Coronary artery (tissue), 2 donors: ENCODE measurements at regions not wholly inside any gene's neighbourhood (a gene's known extent, or its start where the extent isn't known, plus 50 kb on each side); places are given as distances from the start of the nearest gene placed in this dataset.

Experiments
- DNase-seq: peaks from one replicate; pipeline ENCODE4 v3.0.0-alpha.2; 2017; ENCODE audit warnings: low spot score
- H3K27ac ChIP-seq, 2 donors: fragments of 200-600 bp; sonication (generic); one replicate each; pipeline ENCODE4 v1.5.1; 2016 to 2019
- H3K4me3 ChIP-seq: fragments of 200-600 bp; sonication (generic); 2 replicates; pipeline ENCODE4 v1.5.1; 2016; ENCODE audit warnings: mild to moderate bottlenecking, moderate library complexity
- CTCF ChIP-seq: fragments of 200-600 bp; sonication (generic); IDR thresholded peaks from one replicate; pipeline ENCODE4 v1.5.1; 2019; ENCODE audit warnings: antibody characterized with exemption

GRCh38 chr2:136191041-136191440 is 73.1 kb upstream of the CXCR4 start:
- H3K4me3 ChIP-seq = no peak overlapping the region
- no peak overlapping the region for H3K27ac ChIP-seq
- TF ChIP-seq CTCF = no peak
- DNase-seq = no peak

GRCh38 chr2:136189221-136189782 is 71.4 kb upstream of the CXCR4 start:
- no peak overlapping the region for H3K27ac ChIP-seq
- DNase-seq = no peak
- TF ChIP-seq CTCF = no peak

GRCh38 chr2:136188086-136188485 is 70.1 kb upstream of the CXCR4 start:
- Histone ChIP-seq H3K27ac (no peak overlapping the region), H3K4me3 (no peak overlapping the region)
- TF ChIP-seq CTCF = no peak
- DNase-seq = no peak

More at GRCh38 chr2:136189221-136189782, 71.4 kb upstream of the CXCR4 start:
- H3K4me3 ChIP-seq = no peak overlapping the region

DNA sequence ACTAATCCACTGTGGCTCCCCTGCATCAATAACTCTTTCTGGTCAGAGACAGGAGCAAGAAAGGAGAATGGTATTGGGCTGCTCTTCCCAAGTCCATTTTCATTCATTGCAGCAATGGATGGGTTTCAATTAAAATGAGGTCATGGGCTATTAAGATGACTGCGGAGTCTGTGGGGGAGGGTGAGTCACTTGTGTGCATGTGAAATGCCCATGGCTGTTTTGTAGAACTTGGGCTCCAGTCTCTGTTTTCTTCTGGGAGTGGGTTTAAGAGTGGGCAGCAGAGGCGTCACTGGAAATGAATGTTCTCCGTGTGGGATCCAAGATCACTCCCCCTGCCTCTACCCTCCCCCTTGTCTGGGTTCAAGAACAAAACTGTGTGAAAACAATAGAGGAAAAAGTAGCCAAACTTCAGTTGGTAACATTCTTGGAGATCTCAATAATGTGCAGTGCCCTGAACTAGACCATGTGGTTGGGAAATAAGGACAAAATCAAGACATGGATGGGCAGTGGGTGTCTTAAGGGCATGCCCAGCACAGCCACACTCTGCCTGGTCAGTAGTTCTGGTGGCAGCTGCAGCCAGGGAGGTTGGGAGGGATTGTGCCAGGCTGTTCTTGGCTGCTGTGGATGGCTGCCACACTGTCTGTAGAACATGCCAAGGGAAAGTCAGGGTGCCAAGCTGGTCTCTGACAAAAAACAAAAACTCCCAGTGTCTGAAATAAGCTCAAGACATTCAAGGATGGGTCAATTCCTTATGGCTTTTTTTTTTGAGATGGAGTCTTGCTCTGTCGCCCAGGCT is 68.2 kb upstream of the CXCR4 start:
- TF ChIP-seq CTCF = no peak

GRCh38 chr2:136183097-136183496 is 65.1 kb upstream of the CXCR4 start:
- no peak for DNase-seq
- no peak overlapping the region for H3K4me3 ChIP-seq
- H3K27ac ChIP-seq = no peak overlapping the region
- no peak for TF ChIP-seq CTCF

More for the DNA sequence above, 68.2 kb upstream of the CXCR4 start:
- Histone ChIP-seq H3K4me3 (no peak overlapping the region), H3K27ac (no peak overlapping the region)
- no peak for DNase-seq

- Histone ChIP-seq H3K27ac (no peak overlapping the region), H3K4me3 (no peak overlapping the region)
- no peak for TF ChIP-seq CTCF
- DNase-seq = no peak
Observed at GRCh38 chr2:136182315-136182714, 64.4 kb upstream of the CXCR4 start.

GRCh38 chr2:136179602-136179975 is 61.6 kb upstream of the CXCR4 start:
- Histone ChIP-seq H3K27ac (no peak overlapping the region), H3K4me3 (no peak overlapping the region)
- no peak for TF ChIP-seq CTCF
- DNase-seq = no peak
